Endodermal cell (in vitro differentiated cells): ENCODE measurements at regions not wholly inside any gene's neighbourhood (a gene's known extent, or its start where the extent isn't known, plus 50 kb on each side); places are given as distances from the start of the nearest gene placed in this dataset.

Experiments
- DNase-seq: peaks from one replicate; pipeline ENCODE4 v3.0.0-alpha.2; 2017
- H3K27ac ChIP-seq: 2 replicates; pipeline ENCODE4 v1.5.1; 2013; ENCODE audit warnings: mild to moderate bottlenecking, low read depth, low read length, moderate library complexity
- H3K27me3 ChIP-seq: 2 replicates; pipeline ENCODE4 v1.6.1; 2013; ENCODE audit warnings: mild to moderate bottlenecking, low read length, moderate library complexity; ENCODE audit not compliant: insufficient read depth, control insufficient read depth, poor library complexity, severe bottlenecking
- H3K36me3 ChIP-seq: 2 replicates; pipeline ENCODE4 v1.7.0; 2013; ENCODE audit warnings: mild to moderate bottlenecking, low read length, moderate library complexity; ENCODE audit not compliant: control insufficient read depth, insufficient read depth
- H3K4me1 ChIP-seq: one replicate; pipeline ENCODE4 v1.7.0; 2013; ENCODE audit warnings: low read length; ENCODE audit not compliant: control insufficient read depth, insufficient read depth
- H3K4me3 ChIP-seq: 2 replicates; pipeline ENCODE4 v1.5.1; 2013; ENCODE audit warnings: mild to moderate bottlenecking, low read length, moderate library complexity
- H3K9ac ChIP-seq: 2 replicates; pipeline ENCODE4 v1.6.1; 2013; ENCODE audit warnings: mild to moderate bottlenecking, low read length, moderate library complexity; ENCODE audit not compliant: poor library complexity, severe bottlenecking; ENCODE audit errors: extremely low read depth
- H3K9me3 ChIP-seq: 2 replicates; pipeline ENCODE4 v1.6.1; 2013; ENCODE audit warnings: mild to moderate bottlenecking, low read length, moderate library complexity; ENCODE audit not compliant: control insufficient read depth
- H3K27ac Mint-ChIP-seq: 2 replicates; pipeline ENCODE4 v1.8.0; 2020; ENCODE audit warnings: mixed read lengths
- H3K27me3 Mint-ChIP-seq: 2 replicates; pipeline ENCODE4 v1.8.0; 2021; ENCODE audit warnings: mild to moderate bottlenecking, mixed read lengths; ENCODE audit not compliant: insufficient read depth
- H3K36me3 Mint-ChIP-seq: 2 replicates; pipeline ENCODE4 v1.8.0; 2020; ENCODE audit warnings: low read depth, mixed read lengths
- H3K4me1 Mint-ChIP-seq: 2 replicates; pipeline ENCODE4 v1.8.0; 2020; ENCODE audit warnings: mixed read lengths
- H3K4me3 Mint-ChIP-seq: 2 replicates; pipeline ENCODE4 v1.8.0; 2020; ENCODE audit warnings: mild to moderate bottlenecking, moderate library complexity, mixed read lengths
- H3K9me3 Mint-ChIP-seq: 2 replicates; pipeline ENCODE4 v1.8.0; 2020; ENCODE audit warnings: mild to moderate bottlenecking, mixed read lengths
- WGBS, 2 experiments: methylation state at CpG; one replicate each; pipeline versions ENCODE4 v1.1.5 to v1.1.7; 2013; ENCODE audit warnings: missing lambda C conversion rate in 2 of 2, mixed read lengths in 1 of 2; ENCODE audit not compliant: insufficient coverage in 1 of 2, insufficient read length in 1 of 2; 5-methylcytosine and 5-hydroxymethylcytosine counted together
- TF ChIP-seq, protein P1 (sequence below): fragments of 200-600 bp; sonication (generic); conservative IDR thresholded peaks from 2 replicates; pipeline ENCODE4 v1.5.0; 2021; ENCODE audit warnings: antibody characterized with exemption, mild to moderate bottlenecking

DNA sequence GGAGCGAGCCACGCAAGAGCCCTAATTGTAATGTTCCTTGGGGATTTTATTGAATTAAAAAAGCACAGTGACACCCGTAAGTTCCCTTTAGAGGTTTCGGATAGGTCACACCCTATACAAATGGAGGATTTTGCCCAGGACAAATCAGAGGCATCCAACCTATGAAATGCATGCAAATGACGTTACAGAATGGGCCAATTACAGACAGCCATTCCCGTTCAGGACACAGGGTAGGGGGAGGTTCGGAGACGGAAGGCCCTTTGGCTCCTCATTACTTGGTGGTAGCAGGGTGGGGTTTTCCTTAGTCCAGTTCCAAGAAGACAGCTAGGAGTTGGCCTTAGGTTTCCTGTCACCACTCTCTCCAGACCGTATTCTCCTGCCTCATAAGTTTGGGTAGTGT lies 754.1 kb downstream of the IPMK start:
- WGBS, 2 experiments, result 87 to 98% methylated on average over 5 to 8 of the region's 9 CpGs
- Mint-ChIP-seq H3K9me3 (peaks cover 24% of the 10 kb centered on the region), H3K36me3 (no peaks in the 10 kb centered on the region)

DNA sequence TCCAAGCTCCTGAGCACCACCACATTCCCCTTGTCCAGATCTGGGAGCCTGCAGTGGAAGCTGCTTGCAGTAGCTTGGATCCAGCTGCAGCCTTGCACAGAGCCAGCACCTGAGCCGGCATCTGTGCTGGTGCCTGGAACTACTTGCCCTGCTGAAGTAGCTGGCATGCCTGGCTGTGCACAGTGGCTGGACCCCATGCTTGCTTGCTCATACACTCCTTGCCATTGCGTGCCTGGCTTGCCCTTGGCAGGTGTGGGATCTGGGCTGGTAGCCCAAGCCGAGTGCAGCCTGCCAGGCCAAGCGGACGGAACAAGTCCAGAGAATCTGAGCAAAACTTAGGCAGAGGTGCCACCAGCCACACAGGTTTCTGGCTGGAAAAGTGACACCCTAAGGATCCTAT lies 759.9 kb downstream of the IPMK start:
- Mint-ChIP-seq H3K27me3 (peaks cover 4% of the 10 kb centered on the region), H3K9me3 (peaks cover 5% of the 10 kb centered on the region), H3K4me1 (no peaks in the 10 kb centered on the region), H3K27ac (no peak overlapping the region), H3K4me3 (no peak overlapping the region), H3K36me3 (no peaks in the 10 kb centered on the region)
- Histone ChIP-seq H3K9ac (no peak overlapping the region), H3K27me3 (no peaks in the 10 kb centered on the region), H3K4me1 (no peaks in the 10 kb centered on the region), H3K36me3 (no peaks in the 10 kb centered on the region), H3K27ac (no peak overlapping the region), H3K4me3 (no peak overlapping the region), H3K9me3 (peaks cover 5% of the 10 kb centered on the region)
- TF ChIP-seq, protein P1, sequence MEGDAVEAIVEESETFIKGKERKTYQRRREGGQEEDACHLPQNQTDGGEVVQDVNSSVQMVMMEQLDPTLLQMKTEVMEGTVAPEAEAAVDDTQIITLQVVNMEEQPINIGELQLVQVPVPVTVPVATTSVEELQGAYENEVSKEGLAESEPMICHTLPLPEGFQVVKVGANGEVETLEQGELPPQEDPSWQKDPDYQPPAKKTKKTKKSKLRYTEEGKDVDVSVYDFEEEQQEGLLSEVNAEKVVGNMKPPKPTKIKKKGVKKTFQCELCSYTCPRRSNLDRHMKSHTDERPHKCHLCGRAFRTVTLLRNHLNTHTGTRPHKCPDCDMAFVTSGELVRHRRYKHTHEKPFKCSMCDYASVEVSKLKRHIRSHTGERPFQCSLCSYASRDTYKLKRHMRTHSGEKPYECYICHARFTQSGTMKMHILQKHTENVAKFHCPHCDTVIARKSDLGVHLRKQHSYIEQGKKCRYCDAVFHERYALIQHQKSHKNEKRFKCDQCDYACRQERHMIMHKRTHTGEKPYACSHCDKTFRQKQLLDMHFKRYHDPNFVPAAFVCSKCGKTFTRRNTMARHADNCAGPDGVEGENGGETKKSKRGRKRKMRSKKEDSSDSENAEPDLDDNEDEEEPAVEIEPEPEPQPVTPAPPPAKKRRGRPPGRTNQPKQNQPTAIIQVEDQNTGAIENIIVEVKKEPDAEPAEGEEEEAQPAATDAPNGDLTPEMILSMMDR, result no peak
- DNase-seq, result no peak
- WGBS, 2 experiments, result 71 to 91% methylated on average over 4 to 5 of the region's 5 CpGs

More for the DNA sequence above, 754.1 kb downstream of the IPMK start:
- no peak for DNase-seq
- TF ChIP-seq, protein P1, result no peak
- Histone ChIP-seq H3K9me3 (no peaks in the 10 kb centered on the region), H3K4me1 (no peaks in the 10 kb centered on the region), H3K9ac (no peak overlapping the region), H3K27ac (no peak overlapping the region), H3K4me3 (no peak overlapping the region), H3K27me3 (no peaks in the 10 kb centered on the region), H3K36me3 (no peaks in the 10 kb centered on the region)
- no peaks in the 10 kb centered on the region for H3K4me1 Mint-ChIP-seq
- H3K4me3 Mint-ChIP-seq, result no peak overlapping the region
- no peaks in the 10 kb centered on the region for H3K27me3 Mint-ChIP-seq
- no peak overlapping the region for H3K27ac Mint-ChIP-seq

DNA sequence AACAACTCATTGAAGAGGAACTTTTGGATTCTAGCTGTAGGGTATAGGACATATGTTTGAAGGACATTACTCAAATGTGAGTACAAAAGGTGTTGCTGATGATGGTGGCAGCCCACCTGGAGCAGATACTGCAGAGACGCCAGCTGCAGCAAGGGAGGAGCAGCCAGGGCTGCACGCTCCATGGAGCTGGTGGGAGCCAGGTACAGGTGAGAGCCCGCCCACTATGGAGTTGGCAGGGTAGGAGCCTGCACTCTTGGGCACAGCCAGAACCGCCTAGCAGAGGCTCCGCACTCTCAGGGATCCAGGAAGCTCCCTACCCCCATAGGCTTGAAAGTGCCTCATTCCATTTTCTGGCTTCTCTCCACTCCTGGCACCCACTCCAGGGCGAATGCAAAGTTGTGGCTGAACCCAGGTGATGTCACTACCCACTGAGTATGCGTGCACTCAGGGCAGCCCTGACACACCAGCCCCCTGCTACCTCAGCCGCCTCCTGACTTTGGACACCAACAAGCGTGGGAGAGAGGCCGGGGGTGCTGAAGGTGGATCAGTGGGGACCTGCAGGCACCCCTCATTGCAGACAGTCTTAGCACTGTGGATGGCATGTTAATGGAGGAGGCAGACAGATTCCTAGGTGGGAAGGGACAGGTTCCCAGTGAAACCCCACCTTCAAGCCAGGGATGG lies 761.1 kb downstream of the IPMK start:
- 85 to 100% methylated on average over 2 to 10 of the region's 10 CpGs for WGBS, 2 experiments
- no peak overlapping the region for H3K4me3 Mint-ChIP-seq
- no peaks in the 10 kb centered on the region for H3K36me3 Mint-ChIP-seq
- DNase-seq, result no peak
- Histone ChIP-seq H3K9ac (no peak overlapping the region), H3K36me3 (no peaks in the 10 kb centered on the region), H3K4me3 (no peak overlapping the region), H3K27ac (no peak overlapping the region), H3K4me1 (no peaks in the 10 kb centered on the region), H3K9me3 (peaks cover 5% of the 10 kb centered on the region), H3K27me3 (no peaks in the 10 kb centered on the region)
- TF ChIP-seq, protein P1, result no peak
- H3K27ac Mint-ChIP-seq, result no peak overlapping the region
- peaks cover 5% of the 10 kb centered on the region for H3K9me3 Mint-ChIP-seq
- no peaks in the 10 kb centered on the region for H3K4me1 Mint-ChIP-seq
- peaks cover 4% of the 10 kb centered on the region for H3K27me3 Mint-ChIP-seq
